NB4 (cell line): ENCODE measurements at regions not wholly inside any gene's neighbourhood (a gene's known extent, or its start where the extent isn't known, plus 50 kb on each side); places are given as distances from the start of the nearest gene placed in this dataset.

Experiments
- MYC ChIP-seq: IDR thresholded peaks from 2 replicates; pipeline ENCODE4 v1.6.1; 2011; ENCODE audit warnings: low read depth, low read length
- POLR2A ChIP-seq: IDR thresholded peaks from 2 replicates; pipeline ENCODE4 v1.6.1; 2011; ENCODE audit warnings: mild to moderate bottlenecking; ENCODE audit not compliant: insufficient read length; ENCODE audit errors: extremely low read depth
- TF ChIP-seq, protein P1 (sequence below): IDR thresholded peaks from one replicate; pipeline ENCODE4 v1.5.1; 2012; ENCODE audit warnings: low read depth, low read length
- TF ChIP-seq, protein P2 (sequence below): IDR thresholded peaks from 2 replicates; pipeline ENCODE4 v1.6.1; 2011; ENCODE audit warnings: low read depth, low read length

DNA sequence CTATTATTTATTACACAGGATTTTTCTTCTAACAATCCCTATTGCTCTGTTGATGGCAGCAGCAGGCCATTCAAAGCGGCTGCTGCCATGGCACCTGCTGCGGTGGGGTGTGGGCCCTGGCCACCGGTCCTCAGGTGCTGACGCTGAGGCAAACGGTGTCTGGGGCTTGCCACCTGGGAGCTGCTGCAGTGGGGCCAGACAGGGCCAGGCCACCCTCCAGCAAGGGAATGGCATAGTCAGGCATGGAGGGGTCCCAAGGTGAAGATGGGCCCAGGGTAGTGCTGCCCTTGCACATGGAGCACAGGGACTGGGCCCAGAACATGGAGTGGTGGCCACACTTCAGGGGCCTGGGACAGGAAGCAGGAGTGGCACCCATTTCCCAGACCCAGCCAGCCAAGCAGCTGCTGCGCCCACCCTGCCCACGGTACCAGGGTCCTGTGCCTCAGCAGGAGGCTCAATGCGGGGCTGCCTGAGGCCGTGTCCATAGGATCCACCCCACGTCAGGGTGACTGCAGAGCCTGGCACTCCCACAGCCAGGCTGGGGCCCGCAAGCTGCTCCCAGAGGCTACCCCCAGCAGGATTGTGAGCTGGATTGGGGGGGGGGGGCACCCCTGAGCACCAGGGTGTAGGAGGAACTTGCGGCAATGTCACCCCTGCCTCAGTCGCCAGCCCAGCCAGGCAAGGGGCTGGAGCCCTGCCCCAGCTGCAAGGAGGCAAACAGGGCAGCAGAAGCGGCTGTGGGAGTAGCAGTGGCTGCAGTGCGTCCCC lies 53.9 kb upstream of the KRTAP11-1 start:
- TF ChIP-seq, protein P1, sequence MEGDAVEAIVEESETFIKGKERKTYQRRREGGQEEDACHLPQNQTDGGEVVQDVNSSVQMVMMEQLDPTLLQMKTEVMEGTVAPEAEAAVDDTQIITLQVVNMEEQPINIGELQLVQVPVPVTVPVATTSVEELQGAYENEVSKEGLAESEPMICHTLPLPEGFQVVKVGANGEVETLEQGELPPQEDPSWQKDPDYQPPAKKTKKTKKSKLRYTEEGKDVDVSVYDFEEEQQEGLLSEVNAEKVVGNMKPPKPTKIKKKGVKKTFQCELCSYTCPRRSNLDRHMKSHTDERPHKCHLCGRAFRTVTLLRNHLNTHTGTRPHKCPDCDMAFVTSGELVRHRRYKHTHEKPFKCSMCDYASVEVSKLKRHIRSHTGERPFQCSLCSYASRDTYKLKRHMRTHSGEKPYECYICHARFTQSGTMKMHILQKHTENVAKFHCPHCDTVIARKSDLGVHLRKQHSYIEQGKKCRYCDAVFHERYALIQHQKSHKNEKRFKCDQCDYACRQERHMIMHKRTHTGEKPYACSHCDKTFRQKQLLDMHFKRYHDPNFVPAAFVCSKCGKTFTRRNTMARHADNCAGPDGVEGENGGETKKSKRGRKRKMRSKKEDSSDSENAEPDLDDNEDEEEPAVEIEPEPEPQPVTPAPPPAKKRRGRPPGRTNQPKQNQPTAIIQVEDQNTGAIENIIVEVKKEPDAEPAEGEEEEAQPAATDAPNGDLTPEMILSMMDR: no peak
- TF ChIP-seq, protein P2, sequence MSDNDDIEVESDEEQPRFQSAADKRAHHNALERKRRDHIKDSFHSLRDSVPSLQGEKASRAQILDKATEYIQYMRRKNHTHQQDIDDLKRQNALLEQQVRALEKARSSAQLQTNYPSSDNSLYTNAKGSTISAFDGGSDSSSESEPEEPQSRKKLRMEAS: no peak
- TF ChIP-seq POLR2A (no peak), MYC (no peak)
